HepG2 (cell line): ENCODE measurements at regions not wholly inside any gene's neighbourhood (a gene's known extent, or its start where the extent isn't known, plus 50 kb on each side); places are given as distances from the start of the nearest gene placed in this dataset.

ENCODE experiments used
- ATAC-seq: fragments of 200-7000 bp; cut with Tn5 transposase; 3 replicates; pipeline ENCODE4 v1.9.1; 2020; ENCODE audit warnings: mild to moderate bottlenecking, moderate library complexity
- BruUV-seq: library from RNA; stranded (reverse); fragments of 400-500 nt; replicated peaks from 2 replicates; lab custom pipeline; 2021; lab: Mats Ljungman, UMichigan
- CTCF ChIA-PET: fragments of 300-600 bp; formaldehyde crosslinking; extraction: SDS; loops from one replicate; lab custom pipeline; 2021; ENCODE audit warnings: low total read pairs, inconsistent platforms, low intra/inter-chr PET ratio; lab: Yijun Ruan, JAX
- POLR2A ChIA-PET: fragments of 350-600 bp; sonication (Branson Sonifier 250); formaldehyde crosslinking; loops from one replicate; lab custom pipeline; 2020; ENCODE audit warnings: antibody characterized with exemption, inconsistent platforms; lab: Yijun Ruan, JAX
- DNase-seq: peaks from one replicate; pipeline ENCODE4 v3.0.0-alpha.2; 2015; ENCODE audit warnings: low spot score
- FAIRE-seq: peaks from 3 replicates; lab custom pipeline; 2011; peaks lifted over from hg19 to GRCh38; lab: Jason Lieb, UNC
- H2AFZ ChIP-seq: one replicate; pipeline ENCODE4 v1.6.1; 2011; ENCODE audit warnings: low read length, inconsistent platforms
- H3K27ac ChIP-seq: fragments of 300-600 bp; 3 replicates; pipeline ENCODE4 v1.8.0; 2011; ENCODE audit warnings: mixed run types, mild to moderate bottlenecking, mixed read lengths, low read length, inconsistent platforms; ENCODE audit not compliant: insufficient read depth; ENCODE audit errors: extremely low read length
- H3K27me3 ChIP-seq, 2 experiments: fragments of 200-600 bp in 1 of 2; 2 replicates in 1 of 2; 3 replicates in 1 of 2; pipeline versions ENCODE4 v1.6.0 to v1.8.0; 2011; ENCODE audit warnings: low read length in 2 of 2, mild to moderate bottlenecking in 2 of 2, moderate library complexity in 2 of 2, inconsistent platforms in 1 of 2; ENCODE audit not compliant: insufficient read depth in 2 of 2, control insufficient read depth in 1 of 2
- H3K36me3 ChIP-seq, 2 experiments: fragments of 200-600 bp in 1 of 2; replicated peaks in 1 of 2; 2 replicates in 1 of 2; 3 replicates in 1 of 2; pipeline versions ENCODE4 v1.5.1 to v1.8.0; 2011; ENCODE audit warnings: low read length in 2 of 2, inconsistent platforms in 1 of 2; ENCODE audit not compliant: insufficient read depth in 2 of 2, control insufficient read depth in 1 of 2
- H3K4me1 ChIP-seq: 2 replicates; pipeline ENCODE4 v1.5.1; 2012; ENCODE audit warnings: low read length, inconsistent platforms; ENCODE audit not compliant: insufficient read depth
- H3K4me2 ChIP-seq: 2 replicates; pipeline ENCODE4 v1.6.0; 2011; ENCODE audit warnings: low read depth, low read length, inconsistent platforms
- H3K4me3 ChIP-seq, 3 experiments: fragments of 200-600 bp in 1 of 3; sonication (generic), shearing (Covaris generic) in 1 of 3; replicated peaks in 1 of 3; 2 replicates each; pipeline ENCODE4 v1.5.1; 2011 to 2016; ENCODE audit warnings: low read length in 3 of 3, inconsistent platforms in 2 of 3, low read depth in 2 of 3, mild to moderate bottlenecking in 2 of 3, control low read depth in 1 of 3, mixed read lengths in 1 of 3; ENCODE audit not compliant: insufficient read depth in 1 of 3
- H3K79me2 ChIP-seq: one replicate; pipeline ENCODE4 v1.6.1; 2011; ENCODE audit warnings: low read length, inconsistent platforms; ENCODE audit not compliant: insufficient read depth
- H3K9ac ChIP-seq: 2 replicates; pipeline ENCODE4 v1.6.0; 2011; ENCODE audit warnings: mild to moderate bottlenecking, low read depth, low read length, inconsistent platforms; ENCODE audit not compliant: insufficient read depth
- H3K9me3 ChIP-seq: 2 replicates; pipeline ENCODE4 v1.5.1; 2012; ENCODE audit warnings: mild to moderate bottlenecking, low read length
- H4K20me1 ChIP-seq: 2 replicates; pipeline ENCODE4 v1.6.0; 2011; ENCODE audit warnings: inconsistent platforms, mild to moderate bottlenecking, low read length, moderate library complexity; ENCODE audit not compliant: insufficient read depth
- HNF4G ChIP-seq, 2 experiments: sonication (generic) in 1 of 2; formaldehyde crosslinking in 1 of 2; IDR thresholded peaks; 2 replicates each; pipeline versions ENCODE4 v1.4.0 to v1.6.1; 2011 to 2020; ENCODE audit warnings: borderline replicate concordance in 2 of 2, low read depth in 2 of 2, mild to moderate bottlenecking in 2 of 2, low read length in 1 of 2, missing genetic modification reagents in 1 of 2, moderate library complexity in 1 of 2
- MATR3 ChIP-seq: sonication (generic); formaldehyde crosslinking; IDR thresholded peaks from 2 replicates; pipeline ENCODE4 v1.4.0; 2020; ENCODE audit warnings: missing genetic modification reagents
- MBNL3 ChIP-seq: fragments of 250-450 bp; sonication (Bioruptor Pico); conservative IDR thresholded peaks from 2 replicates; pipeline ENCODE4 v1.8.0; 2022; ENCODE audit warnings: mild to moderate bottlenecking, inconsistent platforms
- POLR2G ChIP-seq: fragments of 200-400 bp; formaldehyde crosslinking; IDR thresholded peaks from 2 replicates; pipeline ENCODE4 v1.6.1; 2018; ENCODE audit warnings: mild to moderate bottlenecking, low read depth, low read length, moderate library complexity
- TGIF2 ChIP-seq: IDR thresholded peaks from 2 replicates; pipeline ENCODE4 v1.6.1; 2016; ENCODE audit warnings: control low read depth, missing compliant biosample characterization
- YY1 ChIP-seq: IDR thresholded peaks from 2 replicates; pipeline ENCODE4 v1.6.1; 2011; ENCODE audit warnings: low read length, low read depth, moderate library complexity, mild to moderate bottlenecking; ENCODE audit not compliant: insufficient read depth, insufficient replicate concordance
- ZBTB8A ChIP-seq: sonication (generic); formaldehyde crosslinking; IDR thresholded peaks from 2 replicates; pipeline ENCODE4 v1.4.0; 2020; ENCODE audit warnings: mild to moderate bottlenecking, low read depth, missing genetic modification reagents, borderline replicate concordance
- ZKSCAN5 ChIP-seq: sonication (generic); formaldehyde crosslinking; IDR thresholded peaks from 2 replicates; pipeline ENCODE4 v1.5.1; 2020; ENCODE audit warnings: mild to moderate bottlenecking, missing genetic modification reagents
- ZNF431 ChIP-seq: sonication (generic); formaldehyde crosslinking; IDR thresholded peaks from 2 replicates; pipeline ENCODE4 v1.9.0; 2022; ENCODE audit warnings: missing genetic modification reagents, low read depth, mild to moderate bottlenecking, borderline replicate concordance
- ZNF484 ChIP-seq: sonication (generic); formaldehyde crosslinking; IDR thresholded peaks from 2 replicates; pipeline ENCODE4 v1.5.1; 2020; ENCODE audit warnings: mild to moderate bottlenecking, low read depth, missing genetic modification reagents, borderline replicate concordance
- ZNF564 ChIP-seq: sonication (generic); formaldehyde crosslinking; IDR thresholded peaks from 2 replicates; pipeline ENCODE4 v1.8.1; 2023; ENCODE audit warnings: mild to moderate bottlenecking, missing genetic modification reagents
- ZNF780A ChIP-seq: sonication (generic); formaldehyde crosslinking; IDR thresholded peaks from 2 replicates; pipeline ENCODE4 v1.8.0; 2022; ENCODE audit warnings: mild to moderate bottlenecking, missing genetic modification reagents, moderate library complexity
- WGBS: methylation state at CpG from one replicate; pipeline ENCODE4 v1.1.6; 2017; ENCODE audit warnings: low lambda C conversion rate; 5-methylcytosine and 5-hydroxymethylcytosine counted together
- in situ Hi-C: cut with HindIII; loops from 2 replicates; pipeline ENCODE4 v1.10.0; 2017; ENCODE audit warnings: low pct_unique_long_range_greater_than_20kb; ENCODE audit not compliant: extremely low pct_ligation_motif_present
- intact Hi-C: fragments of 100-400 bp; cut with micrococcal nuclease; formaldehyde crosslinking; loops from one replicate; pipeline ENCODE4 v1.10.0; 2022; ENCODE audit not compliant: unreplicated experiment
- TF ChIP-seq, protein P1 (sequence below): sonication (generic); formaldehyde crosslinking; IDR thresholded peaks from 2 replicates; pipeline ENCODE4 v1.9.0; 2021; ENCODE audit warnings: missing genetic modification reagents, mild to moderate bottlenecking, borderline replicate concordance
- TF ChIP-seq, protein P2 (sequence below): sonication (generic); formaldehyde crosslinking; IDR thresholded peaks from 2 replicates; pipeline ENCODE4 v1.4.0; 2020; ENCODE audit warnings: mild to moderate bottlenecking, missing genetic modification reagents, borderline replicate concordance

DNA sequence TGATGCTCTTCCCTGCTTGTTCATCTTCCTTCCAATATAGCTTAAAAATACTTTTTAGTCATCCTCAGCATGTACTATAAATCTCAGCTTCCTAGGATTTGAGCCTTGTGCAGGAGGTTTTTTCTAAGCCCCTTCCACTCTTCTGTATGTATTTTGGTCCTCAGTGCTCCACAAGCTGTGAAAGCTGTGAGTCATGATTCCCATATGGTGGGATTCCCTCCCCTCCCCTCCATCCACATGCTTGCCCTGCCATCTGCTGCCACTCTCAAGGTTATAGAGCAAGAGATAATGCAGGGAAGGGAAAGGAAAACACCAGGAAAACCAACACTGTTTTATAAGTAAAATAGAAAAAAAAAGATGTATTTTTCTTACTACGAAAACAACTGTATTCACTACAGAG, 58.5 kb upstream of the AP1S2 start:
- Histone ChIP-seq H3K79me2 (no peaks in the 10 kb centered on the region), H3K27me3 (no peaks in the 10 kb centered on the region), H3K27ac (no peak overlapping the region), H3K4me2 (no peak overlapping the region), H3K4me3 (no peak overlapping the region), H3K9ac (no peak overlapping the region), H3K9me3 (no peaks in the 10 kb centered on the region), H3K36me3 (no peaks in the 10 kb centered on the region), H4K20me1 (no peaks in the 10 kb centered on the region), H2AFZ (no peak overlapping the region)
- BruUV-seq, result no TSS peak
- ChIA-PET POLR2A (no interaction called here), CTCF (no interaction called here)
- no peak for FAIRE-seq
- 79% methylated on average over 1 of the region's 1 CpG for WGBS
- in situ Hi-C loops (no loop called here), intact Hi-C loops (no loop called here)
- no peak for ATAC-seq
- TF ChIP-seq ZBTB8A (CRISPR knock-in tag) (no peak), ZNF780A (no peak)
- TF ChIP-seq, all 625 proteins: peak for 0
- DNase-seq, result no peak
- peaks cover 7% of the 10 kb centered on the region for H3K4me1 ChIP-seq

DNA sequence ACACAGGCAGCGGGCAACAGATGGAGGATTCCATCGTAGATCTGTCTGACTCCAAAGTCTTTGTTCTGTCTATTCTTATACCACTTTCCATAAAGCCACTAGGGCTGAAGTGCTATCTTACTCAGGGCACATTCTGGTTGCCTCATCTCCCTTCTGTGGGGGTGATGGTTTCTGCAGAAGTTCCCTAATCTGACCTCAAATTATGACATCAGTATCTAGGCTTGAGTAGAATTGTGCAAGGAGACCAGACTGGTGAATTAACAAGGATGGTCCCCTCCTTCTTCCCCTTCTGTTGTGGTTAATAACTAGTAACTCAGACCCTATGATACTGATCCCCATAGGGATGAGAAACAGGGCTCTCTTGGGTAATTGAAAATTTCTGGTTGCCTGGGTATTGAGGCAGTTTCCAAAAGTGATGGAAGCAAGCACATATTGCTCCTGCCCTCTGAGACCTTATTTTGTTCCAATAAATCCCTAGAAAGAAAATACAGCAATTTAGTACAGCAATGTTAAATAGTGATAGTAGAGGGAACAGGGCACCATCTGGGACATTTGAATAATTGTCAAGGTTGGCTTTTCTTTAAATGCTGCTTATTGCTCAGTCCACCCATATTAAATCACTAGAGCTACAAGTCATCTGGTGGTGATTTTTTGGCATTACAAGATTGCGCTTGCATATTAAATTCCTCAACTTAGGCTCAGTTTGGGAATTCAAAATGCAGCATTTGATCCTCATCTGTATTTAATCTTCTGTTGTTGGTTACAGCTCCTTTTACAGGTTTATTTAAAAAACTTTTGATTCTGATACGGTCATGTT, 57.3 kb upstream of the AP1S2 start:
- ATAC-seq, result no peak
- POLR2A ChIA-PET, result no interaction called here
- intact Hi-C loops, result no loop called here

More for the DNA sequence above, 57.3 kb upstream of the AP1S2 start:
- TF ChIP-seq ZNF564 (CRISPR knock-in tag) (no peak), ZKSCAN5 (CRISPR knock-in tag) (no peak), MATR3 (no peak), YY1 (no peak), POLR2G (no peak), ZNF484 (CRISPR knock-in tag) (no peak), TGIF2 (CRISPR knock-in tag) (no peak), HNF4G (IDR thresholded peaks at IDR 0.05; ENCODE audit: borderline replicate concordance, low read depth, low read length) (no peak), HNF4G (CRISPR knock-in tag; IDR thresholded peaks at IDR 0.05; ENCODE audit: borderline replicate concordance, low read depth) (no peak), ZNF431 (CRISPR knock-in tag) (no peak), MBNL3 (CRISPR knock-in tag) (no peak)
- TF ChIP-seq, protein P1, sequence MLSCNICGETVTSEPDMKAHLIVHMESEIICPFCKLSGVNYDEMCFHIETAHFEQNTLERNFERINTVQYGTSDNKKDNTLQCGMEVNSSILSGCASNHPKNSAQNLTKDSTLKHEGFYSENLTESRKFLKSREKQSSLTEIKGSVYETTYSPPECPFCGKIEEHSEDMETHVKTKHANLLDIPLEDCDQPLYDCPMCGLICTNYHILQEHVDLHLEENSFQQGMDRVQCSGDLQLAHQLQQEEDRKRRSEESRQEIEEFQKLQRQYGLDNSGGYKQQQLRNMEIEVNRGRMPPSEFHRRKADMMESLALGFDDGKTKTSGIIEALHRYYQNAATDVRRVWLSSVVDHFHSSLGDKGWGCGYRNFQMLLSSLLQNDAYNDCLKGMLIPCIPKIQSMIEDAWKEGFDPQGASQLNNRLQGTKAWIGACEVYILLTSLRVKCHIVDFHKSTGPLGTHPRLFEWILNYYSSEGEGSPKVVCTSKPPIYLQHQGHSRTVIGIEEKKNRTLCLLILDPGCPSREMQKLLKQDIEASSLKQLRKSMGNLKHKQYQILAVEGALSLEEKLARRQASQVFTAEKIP (CRISPR knock-in tag), result no peak
- TF ChIP-seq, protein P2, sequence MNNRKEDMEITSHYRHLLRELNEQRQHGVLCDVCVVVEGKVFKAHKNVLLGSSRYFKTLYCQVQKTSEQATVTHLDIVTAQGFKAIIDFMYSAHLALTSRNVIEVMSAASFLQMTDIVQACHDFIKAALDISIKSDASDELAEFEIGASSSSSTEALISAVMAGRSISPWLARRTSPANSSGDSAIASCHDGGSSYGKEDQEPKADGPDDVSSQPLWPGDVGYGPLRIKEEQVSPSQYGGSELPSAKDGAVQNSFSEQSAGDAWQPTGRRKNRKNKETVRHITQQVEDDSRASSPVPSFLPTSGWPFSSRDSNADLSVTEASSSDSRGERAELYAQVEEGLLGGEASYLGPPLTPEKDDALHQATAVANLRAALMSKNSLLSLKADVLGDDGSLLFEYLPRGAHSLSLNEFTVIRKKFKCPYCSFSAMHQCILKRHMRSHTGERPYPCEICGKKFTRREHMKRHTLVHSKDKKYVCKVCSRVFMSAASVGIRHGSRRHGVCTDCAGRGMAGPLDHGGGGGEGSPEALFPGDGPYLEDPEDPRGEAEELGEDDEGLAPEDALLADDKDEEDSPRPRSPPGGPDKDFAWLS (CRISPR knock-in tag), result no peak
- no peaks in the 10 kb centered on the region for H4K20me1 ChIP-seq
- H3K9ac ChIP-seq, result no peak overlapping the region
- no peak overlapping the region for H2AFZ ChIP-seq
- in situ Hi-C loops, result no loop called here
- H3K4me3 ChIP-seq, result no peak overlapping the region
- DNase-seq (no peak), FAIRE-seq (no peak)
- no peak overlapping the region for H3K4me2 ChIP-seq
- H3K9me3 ChIP-seq, result no peaks in the 10 kb centered on the region
- no peaks in the 10 kb centered on the region for H3K79me2 ChIP-seq
- H3K36me3 ChIP-seq, result no peaks in the 10 kb centered on the region
- BruUV-seq, result no TSS peak
- WGBS, result 3% methylated on average over 4 of the region's 4 CpGs
- CTCF ChIA-PET, result no interaction called here
- no peaks in the 10 kb centered on the region for H3K27me3 ChIP-seq
- peaks cover 7% of the 10 kb centered on the region for H3K4me1 ChIP-seq
- H3K27ac ChIP-seq, result no peak overlapping the region
